Mesendoderm (in vitro differentiated cells): ENCODE measurements at regions not wholly inside any gene's neighbourhood (a gene's known extent, or its start where the extent isn't known, plus 50 kb on each side); places are given as distances from the start of the nearest gene placed in this dataset.
A peak's percentile ranks its signal among the peaks of the same experiment; 100 is the strongest.
"Not testable (repeated sequence)": the region's sequence is repeated elsewhere in the genome, so short reads cannot be mapped to it uniquely, and the experiment has no call there.

Experiments
- DNase-seq: peaks from one replicate; pipeline ENCODE4 v3.0.0; 2013
- H2AK5ac ChIP-seq: 2 replicates; pipeline ENCODE4 v1.6.1; 2013; ENCODE audit warnings: low read length, inconsistent platforms
- H2BK120ac ChIP-seq: 2 replicates; pipeline ENCODE4 v1.6.1; 2013; ENCODE audit warnings: low read depth, mild to moderate bottlenecking, low read length, moderate library complexity, mixed read lengths
- H2BK15ac ChIP-seq: replicated peaks from 2 replicates; pipeline ENCODE4 v1.6.1; 2013; ENCODE audit warnings: low read depth, mild to moderate bottlenecking, moderate library complexity
- H2BK5ac ChIP-seq: 2 replicates; pipeline ENCODE4 v1.6.1; 2013; ENCODE audit warnings: low read length, inconsistent platforms
- H3K18ac ChIP-seq: 2 replicates; pipeline ENCODE4 v1.6.1; 2013; ENCODE audit warnings: mild to moderate bottlenecking, low read length, mixed read lengths
- H3K23ac ChIP-seq: one replicate; pipeline ENCODE4 v1.6.1; 2013; ENCODE audit warnings: low read length
- H3K27ac ChIP-seq: 2 replicates; pipeline ENCODE4 v1.5.1; 2013; ENCODE audit warnings: low read depth, mild to moderate bottlenecking, inconsistent platforms, low read length, moderate library complexity
- H3K27me3 ChIP-seq: 2 replicates; pipeline ENCODE4 v1.6.1; 2013; ENCODE audit warnings: low read length, control low read depth, mild to moderate bottlenecking, inconsistent platforms; ENCODE audit not compliant: insufficient read depth, poor library complexity
- H3K36me3 ChIP-seq: 2 replicates; pipeline ENCODE4 v1.6.1; 2013; ENCODE audit warnings: low read length, inconsistent platforms; ENCODE audit not compliant: control insufficient read depth, insufficient read depth
- H3K4ac ChIP-seq: one replicate; pipeline ENCODE4 v1.6.1; 2013; ENCODE audit warnings: low read depth, mild to moderate bottlenecking, low read length, moderate library complexity
- H3K4me1 ChIP-seq: 2 replicates; pipeline ENCODE4 v1.6.1; 2013; ENCODE audit warnings: low read depth, low read length, inconsistent platforms; ENCODE audit not compliant: control insufficient read depth
- H3K4me2 ChIP-seq: 2 replicates; pipeline ENCODE4 v1.6.1; 2013; ENCODE audit warnings: low read length
- H3K4me3 ChIP-seq: 2 replicates; pipeline ENCODE4 v1.5.1; 2013; ENCODE audit warnings: mild to moderate bottlenecking, low read length
- H3K56ac ChIP-seq: one replicate; pipeline ENCODE4 v1.6.1; 2013; ENCODE audit warnings: low read length
- H3K79me1 ChIP-seq: 2 replicates; pipeline ENCODE4 v1.6.1; 2013; ENCODE audit warnings: low read length, inconsistent platforms
- H3K79me2 ChIP-seq: 2 replicates; pipeline ENCODE4 v1.6.1; 2013; ENCODE audit warnings: mild to moderate bottlenecking, low read length; ENCODE audit not compliant: control insufficient read depth, insufficient read depth
- H3K9ac ChIP-seq: 2 replicates; pipeline ENCODE4 v1.6.1; 2013; ENCODE audit warnings: low read length, inconsistent platforms
- H4K5ac ChIP-seq: one replicate; pipeline ENCODE4 v1.6.1; 2013; ENCODE audit warnings: low read length
- H4K8ac ChIP-seq: one replicate; pipeline ENCODE4 v1.6.1; 2013; ENCODE audit warnings: low read depth, mild to moderate bottlenecking, control low read depth, low read length, moderate library complexity
- WGBS: extraction: QIAGEN DNeasy Blood & Tissue Kit; methylation state at CpG from one replicate; pipeline ENCODE4 v1.1.7; 2013; ENCODE audit warnings: low lambda C conversion rate, missing lambda C conversion rate; ENCODE audit not compliant: insufficient coverage; ENCODE audit errors: extremely low coverage; 5-methylcytosine and 5-hydroxymethylcytosine counted together

DNA sequence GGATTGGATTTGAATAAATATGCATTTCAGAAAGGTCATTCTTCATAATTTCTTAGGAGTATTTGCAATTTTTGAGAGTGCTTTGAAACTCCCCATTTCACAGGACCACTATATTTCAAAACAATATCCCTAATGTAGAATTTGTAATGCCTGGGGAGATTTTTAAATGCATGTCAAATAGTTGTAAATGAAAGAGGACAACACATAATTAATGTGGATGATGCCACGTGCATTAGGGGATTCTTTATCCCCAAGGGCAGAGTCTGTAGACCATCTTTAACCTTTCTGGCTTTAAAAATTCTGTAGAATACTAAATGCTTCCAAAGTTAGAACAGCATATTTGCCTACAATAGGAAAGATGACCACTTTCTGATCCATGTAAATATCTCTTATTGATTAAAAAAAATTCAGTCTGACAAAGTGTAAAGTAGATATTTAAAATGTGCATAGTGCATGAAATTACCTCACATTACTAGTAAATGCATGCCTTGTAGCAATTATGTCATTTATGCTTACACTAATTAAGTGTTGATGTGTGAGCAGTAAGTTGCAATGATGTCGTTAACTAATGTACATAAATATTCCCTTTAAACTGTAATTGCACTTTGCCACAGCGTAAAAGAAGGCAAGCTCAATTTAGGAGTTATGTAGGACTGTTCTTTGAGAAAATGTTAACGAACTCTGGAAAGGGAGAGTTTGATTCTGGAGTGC lies 416.1 kb downstream of the PSAT1 start:
- WGBS: no CpG with 5 or more reads among the region's 4 CpGs
- H3K36me3 ChIP-seq: no peaks in the 10 kb centered on the region
- H3K4me1 ChIP-seq: no peaks in the 10 kb centered on the region
- H3K23ac ChIP-seq: no peak overlapping the region
- no peak overlapping the region for H3K4me3 ChIP-seq
- H3K79me2 ChIP-seq: no peaks in the 10 kb centered on the region
- no peak overlapping the region for H3K4me2 ChIP-seq
- H3K9ac ChIP-seq: no peak overlapping the region
- no peak overlapping the region for H4K5ac ChIP-seq
- no peaks in the 10 kb centered on the region for H3K27me3 ChIP-seq
- no peak overlapping the region for H3K56ac ChIP-seq
- no peak overlapping the region for H3K27ac ChIP-seq
- H2BK5ac ChIP-seq: no peak overlapping the region
- H2AK5ac ChIP-seq: no peak overlapping the region
- no peak overlapping the region for H3K18ac ChIP-seq
- H2BK120ac ChIP-seq: no peak overlapping the region
- DNase-seq: no peak
- no peak overlapping the region for H3K4ac ChIP-seq
- H4K8ac ChIP-seq: no peak overlapping the region
- H2BK15ac ChIP-seq: no peak overlapping the region
- H3K79me1 ChIP-seq: no peaks in the 10 kb centered on the region

DNA sequence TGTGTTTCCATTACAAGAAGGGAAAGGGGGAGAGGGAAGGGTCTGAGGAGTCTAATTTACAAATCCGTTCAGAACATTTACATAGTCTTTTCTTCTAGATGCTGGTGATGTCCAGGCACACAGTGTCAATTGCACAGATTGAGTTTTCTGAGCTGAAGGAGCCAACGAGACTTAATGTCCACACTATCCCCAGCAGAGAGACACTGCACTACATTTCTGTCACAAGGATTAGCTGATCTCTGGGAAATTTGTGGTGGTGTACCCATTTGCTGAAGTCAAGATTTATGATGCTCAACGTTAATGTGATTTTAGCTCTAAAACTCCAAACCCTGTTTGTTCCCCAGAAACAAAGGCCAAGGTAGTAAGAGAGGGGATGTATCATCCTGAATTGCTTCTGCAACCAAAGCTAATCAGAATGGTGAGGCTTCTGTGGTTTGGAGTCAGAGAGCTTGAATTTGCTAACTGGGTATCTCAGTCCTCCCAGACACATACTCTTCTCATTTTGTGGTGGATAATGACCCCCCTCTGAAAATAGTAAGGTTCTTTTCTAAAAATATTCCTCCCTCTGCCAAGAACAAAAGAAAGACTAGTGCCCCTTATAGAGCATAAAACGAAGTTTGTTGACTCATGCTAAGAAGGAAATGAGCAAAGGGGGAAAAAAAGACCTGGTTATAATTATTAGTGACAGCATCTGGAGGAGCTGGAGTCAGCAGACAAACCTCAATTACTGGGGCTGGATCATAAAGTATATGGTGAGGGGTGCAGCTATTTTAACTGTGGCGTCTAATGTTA lies 416.9 kb downstream of the PSAT1 start:
- Histone ChIP-seq H3K79me2 (no peaks in the 10 kb centered on the region), H3K9ac (no peak overlapping the region), H2BK5ac (no peak overlapping the region), H3K27ac (no peak overlapping the region), H4K8ac (no peak overlapping the region), H3K18ac (peak overlapping the region; percentile 51), H2AK5ac (no peak overlapping the region), H3K79me1 (no peaks in the 10 kb centered on the region), H3K36me3 (no peaks in the 10 kb centered on the region), H2BK120ac (no peak overlapping the region), H3K4ac (no peak overlapping the region), H4K5ac (no peak overlapping the region), H2BK15ac (no peak overlapping the region), H3K4me2 (no peak overlapping the region), H3K56ac (no peak overlapping the region), H3K27me3 (no peaks in the 10 kb centered on the region), H3K4me3 (no peak overlapping the region), H3K23ac (no peak overlapping the region), H3K4me1 (no peaks in the 10 kb centered on the region)
- no peak for DNase-seq
- WGBS: no CpG with 5 or more reads among the region's 5 CpGs

DNA sequence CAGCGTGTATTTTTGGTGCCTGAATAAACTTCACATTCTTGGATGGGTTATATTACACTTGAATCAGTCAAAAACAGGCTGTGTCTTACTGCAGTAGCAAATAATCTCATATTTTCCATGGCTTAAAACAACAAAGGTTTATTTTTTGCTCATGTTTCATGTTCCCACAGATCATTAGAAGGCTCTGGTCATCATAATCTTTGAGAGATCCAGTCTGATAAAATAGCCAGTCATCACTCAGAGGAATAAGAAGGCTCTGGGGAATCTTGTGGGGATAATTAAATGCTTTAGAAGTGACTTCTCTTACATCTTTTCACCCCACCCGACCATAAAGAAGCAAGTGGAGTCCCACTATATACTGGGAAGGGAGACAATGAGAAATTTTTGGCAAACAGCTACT lies 417.7 kb downstream of the PSAT1 start:
- Histone ChIP-seq H4K5ac (no peak overlapping the region), H3K18ac (no peak overlapping the region), H3K56ac (no peak overlapping the region), H3K9ac (no peak overlapping the region), H3K27ac (no peak overlapping the region), H4K8ac (no peak overlapping the region), H3K79me1 (no peaks in the 10 kb centered on the region), H3K4me1 (no peaks in the 10 kb centered on the region), H2BK120ac (no peak overlapping the region), H3K4me3 (no peak overlapping the region), H2AK5ac (no peak overlapping the region), H3K4ac (no peak overlapping the region), H3K4me2 (no peak overlapping the region), H3K79me2 (no peaks in the 10 kb centered on the region), H2BK5ac (no peak overlapping the region), H2BK15ac (no peak overlapping the region), H3K23ac (no peak overlapping the region), H3K36me3 (no peaks in the 10 kb centered on the region), H3K27me3 (no peaks in the 10 kb centered on the region)
- WGBS: no CpG with 5 or more reads among the region's 2 CpGs
- DNase-seq: no peak

DNA sequence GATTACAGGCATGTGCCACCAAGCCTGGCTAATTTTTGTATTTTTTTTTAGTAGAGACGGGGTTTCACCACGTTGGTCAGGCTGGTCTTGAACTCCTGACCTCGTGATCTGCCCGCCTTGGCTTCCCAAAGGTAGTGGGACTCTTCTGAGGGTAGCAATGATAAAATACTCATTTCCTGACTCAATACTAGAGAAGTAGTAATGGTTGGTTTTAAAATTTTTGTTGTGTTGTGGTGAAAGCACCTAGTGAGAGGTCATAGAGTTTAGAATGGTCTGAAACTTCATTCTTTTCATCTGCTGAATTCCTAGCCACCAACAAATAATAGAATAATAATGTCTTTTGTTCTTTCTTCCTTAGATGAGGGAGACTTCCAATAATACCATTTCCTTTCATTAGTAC lies 422.1 kb downstream of the PSAT1 start:
- not testable (repeated sequence) for H3K27ac ChIP-seq, H4K5ac ChIP-seq, H3K36me3 ChIP-seq, H4K8ac ChIP-seq, H3K56ac ChIP-seq, H3K79me1 ChIP-seq, H3K18ac ChIP-seq, H3K27me3 ChIP-seq, H2BK15ac ChIP-seq, H3K4me3 ChIP-seq, H2BK5ac ChIP-seq, H3K4ac ChIP-seq, DNase-seq, H2AK5ac ChIP-seq, H3K23ac ChIP-seq, H2BK120ac ChIP-seq, H3K4me1 ChIP-seq, H3K9ac ChIP-seq, H3K4me2 ChIP-seq, H3K79me2 ChIP-seq
- no CpG with 5 or more reads among the region's 4 CpGs for WGBS

DNA sequence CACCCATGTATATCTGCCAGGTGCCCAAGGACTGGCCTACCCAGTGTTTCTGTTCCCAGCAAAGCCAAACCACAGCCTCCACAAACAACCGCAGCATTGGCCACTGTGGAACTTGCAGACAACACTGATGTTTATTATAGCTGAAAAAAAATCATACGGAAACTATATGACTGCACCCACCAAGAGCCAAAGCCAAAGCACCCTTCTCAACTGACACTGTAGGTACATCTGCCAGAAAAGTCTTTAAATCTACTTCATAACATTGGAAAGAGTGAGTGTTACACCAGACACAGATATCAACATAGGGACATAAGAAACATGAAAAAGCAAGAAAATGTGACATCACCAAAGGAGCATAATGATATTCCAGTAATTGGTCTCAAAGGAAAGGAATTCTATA lies 428.0 kb downstream of the PSAT1 start:
- Histone ChIP-seq H4K8ac (no peak overlapping the region), H2AK5ac (no peak overlapping the region), H3K79me2 (no peaks in the 10 kb centered on the region), H3K56ac (no peak overlapping the region), H3K9ac (no peak overlapping the region), H3K4me3 (no peak overlapping the region), H3K27ac (no peak overlapping the region), H2BK5ac (no peak overlapping the region), H4K5ac (no peak overlapping the region), H3K23ac (no peak overlapping the region), H2BK15ac (no peak overlapping the region), H3K36me3 (no peaks in the 10 kb centered on the region), H3K4me1 (no peaks in the 10 kb centered on the region), H3K79me1 (no peaks in the 10 kb centered on the region), H3K18ac (no peak overlapping the region), H3K27me3 (no peaks in the 10 kb centered on the region), H3K4ac (no peak overlapping the region), H3K4me2 (no peak overlapping the region), H2BK120ac (no peak overlapping the region)
- DNase-seq: no peak
- no CpG with 5 or more reads among the region's 2 CpGs for WGBS
